Activated B cell treated with CpG ODN at 0.5 μM for 24 hours (primary cell): ENCODE measurements at regions not wholly inside any gene's neighbourhood (a gene's known extent, or its start where the extent isn't known, plus 50 kb on each side); places are given as distances from the start of the nearest gene placed in this dataset.

Experiments
- ATAC-seq: fragments of 200-7000 bp; cut with Tn5 transposase; one replicate; pipeline ENCODE4 v1.10.0; 2021; ENCODE audit warnings: low read depth, mild to moderate bottlenecking, moderate library complexity
- CTCF ChIA-PET: fragments of 350-600 bp; sonication (Branson Sonifier 250); formaldehyde crosslinking; loops from one replicate; lab custom pipeline; 2021; ENCODE audit warnings: antibody characterized with exemption; lab: Charles Lee
- POLR2A ChIA-PET: fragments of 350-600 bp; sonication (Branson Sonifier 250); formaldehyde crosslinking; loops from one replicate; lab custom pipeline; 2021; ENCODE audit warnings: antibody characterized with exemption; lab: Charles Lee
- DNase-seq: peaks from one replicate; pipeline ENCODE4 v3.0.0; 2022
- H3K27ac Mint-ChIP-seq: one replicate; pipeline ENCODE4 v1.8.0; 2020; ENCODE audit warnings: mixed read lengths
- H3K27me3 Mint-ChIP-seq: one replicate; pipeline ENCODE4 v1.8.0; 2021; ENCODE audit warnings: mixed read lengths
- H3K36me3 Mint-ChIP-seq: one replicate; pipeline ENCODE4 v1.8.0; 2021; ENCODE audit warnings: low read depth, mixed read lengths
- H3K4me1 Mint-ChIP-seq: one replicate; pipeline ENCODE4 v1.8.0; 2021; ENCODE audit warnings: mixed read lengths
- H3K4me3 Mint-ChIP-seq: one replicate; pipeline ENCODE4 v1.8.0; 2020; ENCODE audit warnings: mild to moderate bottlenecking, mixed read lengths
- H3K9me3 Mint-ChIP-seq: one replicate; pipeline ENCODE4 v1.8.0; 2020; ENCODE audit warnings: mixed read lengths
- CTCF ChIP-seq: fragments of 200-600 bp; IDR thresholded peaks from one replicate; pipeline ENCODE4 v1.8.0; 2022; ENCODE audit warnings: antibody characterized with exemption, mild to moderate bottlenecking
- intact Hi-C: fragments of 100-400 bp; cut with micrococcal nuclease; formaldehyde crosslinking; loops from one replicate; pipeline ENCODE4 v1.15.1; 2024

GRCh38 chr12:33703221-33703620 is 263.6 kb upstream of the SYT10 start:
- Mint-ChIP-seq H3K4me1 (no peaks in the 10 kb centered on the region), H3K36me3 (no peaks in the 10 kb centered on the region), H3K27me3 (no peaks in the 10 kb centered on the region), H3K4me3 (no peak overlapping the region), H3K9me3 (peaks cover 2% of the 10 kb centered on the region), H3K27ac (no peak overlapping the region)
- TF ChIP-seq CTCF, result no peak
- no peak for DNase-seq
- intact Hi-C loops, result no loop called here
- no peak for ATAC-seq
- ChIA-PET CTCF (no interaction called here), POLR2A (no interaction called here)

- no peak overlapping the region for H3K4me3 Mint-ChIP-seq
- H3K27ac Mint-ChIP-seq, result no peak overlapping the region
- H3K4me1 Mint-ChIP-seq, result no peaks in the 10 kb centered on the region
- H3K36me3 Mint-ChIP-seq, result no peaks in the 10 kb centered on the region
- H3K27me3 Mint-ChIP-seq, result no peaks in the 10 kb centered on the region
- TF ChIP-seq CTCF, result no peak
- ATAC-seq (no peak), DNase-seq (no peak)
- peaks cover 2% of the 10 kb centered on the region for H3K9me3 Mint-ChIP-seq
- POLR2A ChIA-PET, result no interaction called here
- CTCF ChIA-PET, result no interaction called here
- intact Hi-C loops, result no loop called here
These were observed 267.3 kb upstream of the SYT10 start for GRCh38 chr12:33706927-33707326.

- CTCF ChIA-PET, result no interaction called here
- H3K27me3 Mint-ChIP-seq, result no peaks in the 10 kb centered on the region
- no peak for TF ChIP-seq CTCF
- no peak for ATAC-seq
- intact Hi-C loops, result no loop called here
- DNase-seq, result no peak
- no peaks in the 10 kb centered on the region for H3K9me3 Mint-ChIP-seq
- no peak overlapping the region for H3K4me3 Mint-ChIP-seq
- H3K27ac Mint-ChIP-seq, result no peak overlapping the region
- H3K36me3 Mint-ChIP-seq, result no peaks in the 10 kb centered on the region
- POLR2A ChIA-PET, result no interaction called here
- H3K4me1 Mint-ChIP-seq, result no peaks in the 10 kb centered on the region
These were observed 269.3 kb upstream of the SYT10 start for GRCh38 chr12:33708935-33709334.

GRCh38 chr12:33710548-33710947 is 270.9 kb upstream of the SYT10 start:
- DNase-seq, result no peak
- intact Hi-C loops, result no loop called here
- H3K27me3 Mint-ChIP-seq, result no peaks in the 10 kb centered on the region
- CTCF ChIA-PET, result no interaction called here
- no peak for ATAC-seq
- H3K4me1 Mint-ChIP-seq, result no peaks in the 10 kb centered on the region
- no peaks in the 10 kb centered on the region for H3K36me3 Mint-ChIP-seq
- POLR2A ChIA-PET, result no interaction called here
- no peak overlapping the region for H3K27ac Mint-ChIP-seq
- no peaks in the 10 kb centered on the region for H3K9me3 Mint-ChIP-seq
- H3K4me3 Mint-ChIP-seq, result no peak overlapping the region
- no peak for TF ChIP-seq CTCF

GRCh38 chr12:33718631-33719030 is 279.0 kb upstream of the SYT10 start:
- no peak for ATAC-seq
- intact Hi-C loops, result no loop called here
- CTCF ChIA-PET, result no interaction called here

More at GRCh38 chr12:33718631-33719030, 279.0 kb upstream of the SYT10 start:
- no peaks in the 10 kb centered on the region for H3K36me3 Mint-ChIP-seq
- no peak for TF ChIP-seq CTCF
- peaks cover 6% of the 10 kb centered on the region for H3K9me3 Mint-ChIP-seq
- no peaks in the 10 kb centered on the region for H3K27me3 Mint-ChIP-seq
- no peak overlapping the region for H3K4me3 Mint-ChIP-seq
- no peak for DNase-seq
- no peak overlapping the region for H3K27ac Mint-ChIP-seq
- no peaks in the 10 kb centered on the region for H3K4me1 Mint-ChIP-seq
- POLR2A ChIA-PET, result no interaction called here
